ENCODE measurements at regions not wholly inside any gene's neighbourhood (a gene's known extent, or its start where the extent isn't known, plus 50 kb on each side); places are given as distances from the start of the nearest gene placed in this dataset.
A peak's percentile ranks its signal among the peaks of the same experiment; 100 is the strongest.

GRCh38 chr13:79267560-79267959 is 138.5 kb downstream of the RBM26 start:
- no peak for ATAC-seq (ENCODE audit: low read depth)
- H3K9me3 ChIP-seq (ENCODE audit: severe bottlenecking), result no peaks in the 10 kb centered on the region
- no peak overlapping the region for H3K27ac ChIP-seq (ENCODE audit: poor library complexity, severe bottlenecking)
- no peak for TF ChIP-seq CTCF (IDR thresholded peaks at IDR 0.05; ENCODE audit: poor library complexity, severe bottlenecking)
- no peaks in the 10 kb centered on the region for H3K27me3 ChIP-seq (ENCODE audit: insufficient read depth, poor library complexity, severe bottlenecking)
- no peak overlapping the region for H3K4me3 ChIP-seq (ENCODE audit: severe bottlenecking)
- no peak for DNase-seq (ENCODE audit: low spot score)
- H3K36me3 ChIP-seq (ENCODE audit: low read depth), result no peaks in the 10 kb centered on the region
- no peaks in the 10 kb centered on the region for H3K4me1 ChIP-seq (ENCODE audit: insufficient read depth, poor library complexity, severe bottlenecking)

DNA sequence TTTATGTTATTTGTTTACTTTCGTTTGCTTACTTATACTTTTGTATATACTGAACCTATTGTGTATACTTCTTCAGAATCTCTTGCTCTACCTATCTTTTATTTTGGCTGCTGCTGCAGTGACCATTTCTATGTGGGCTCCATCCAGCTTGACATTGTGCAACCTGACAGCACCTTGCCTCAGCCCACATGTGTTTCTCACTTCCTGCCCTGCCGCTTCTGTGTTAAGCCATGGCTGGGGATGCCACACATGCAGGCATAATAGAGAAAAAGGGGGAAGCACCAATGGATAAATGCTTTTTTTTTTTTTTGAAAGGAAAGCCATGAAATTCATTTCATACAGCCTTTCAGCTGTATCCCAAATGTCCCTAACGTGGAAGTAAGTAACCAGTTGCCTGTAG is 147.6 kb downstream of the RBM26 start:
- H3K4me1 ChIP-seq (ENCODE audit: insufficient read depth, poor library complexity, severe bottlenecking), result no peaks in the 10 kb centered on the region
- no peaks in the 10 kb centered on the region for H3K27me3 ChIP-seq (ENCODE audit: insufficient read depth, poor library complexity, severe bottlenecking)
- no peak overlapping the region for H3K27ac ChIP-seq (ENCODE audit: poor library complexity, severe bottlenecking)
- H3K4me3 ChIP-seq (ENCODE audit: severe bottlenecking), result no peak overlapping the region
- no peaks in the 10 kb centered on the region for H3K9me3 ChIP-seq (ENCODE audit: severe bottlenecking)
- no peak for TF ChIP-seq CTCF (IDR thresholded peaks at IDR 0.05; ENCODE audit: poor library complexity, severe bottlenecking)
- DNase-seq (ENCODE audit: low spot score) (no peak), ATAC-seq (ENCODE audit: low read depth) (no peak)
- H3K36me3 ChIP-seq (ENCODE audit: low read depth), result no peaks in the 10 kb centered on the region

GRCh38 chr13:79246578-79246949 is 159.5 kb downstream of the RBM26 start:
- Histone ChIP-seq H3K4me1 (ENCODE audit: insufficient read depth, poor library complexity, severe bottlenecking) (no peaks in the 10 kb centered on the region), H3K9me3 (ENCODE audit: severe bottlenecking) (no peaks in the 10 kb centered on the region), H3K27ac (ENCODE audit: poor library complexity, severe bottlenecking) (no peak overlapping the region), H3K27me3 (ENCODE audit: insufficient read depth, poor library complexity, severe bottlenecking) (no peaks in the 10 kb centered on the region), H3K36me3 (ENCODE audit: low read depth) (no peaks in the 10 kb centered on the region), H3K4me3 (ENCODE audit: severe bottlenecking) (no peak overlapping the region)
- no peak for ATAC-seq (ENCODE audit: low read depth)
- no peak for DNase-seq (ENCODE audit: low spot score)
- TF ChIP-seq CTCF (IDR thresholded peaks at IDR 0.05; ENCODE audit: poor library complexity, severe bottlenecking), result peak; percentile 31

DNA sequence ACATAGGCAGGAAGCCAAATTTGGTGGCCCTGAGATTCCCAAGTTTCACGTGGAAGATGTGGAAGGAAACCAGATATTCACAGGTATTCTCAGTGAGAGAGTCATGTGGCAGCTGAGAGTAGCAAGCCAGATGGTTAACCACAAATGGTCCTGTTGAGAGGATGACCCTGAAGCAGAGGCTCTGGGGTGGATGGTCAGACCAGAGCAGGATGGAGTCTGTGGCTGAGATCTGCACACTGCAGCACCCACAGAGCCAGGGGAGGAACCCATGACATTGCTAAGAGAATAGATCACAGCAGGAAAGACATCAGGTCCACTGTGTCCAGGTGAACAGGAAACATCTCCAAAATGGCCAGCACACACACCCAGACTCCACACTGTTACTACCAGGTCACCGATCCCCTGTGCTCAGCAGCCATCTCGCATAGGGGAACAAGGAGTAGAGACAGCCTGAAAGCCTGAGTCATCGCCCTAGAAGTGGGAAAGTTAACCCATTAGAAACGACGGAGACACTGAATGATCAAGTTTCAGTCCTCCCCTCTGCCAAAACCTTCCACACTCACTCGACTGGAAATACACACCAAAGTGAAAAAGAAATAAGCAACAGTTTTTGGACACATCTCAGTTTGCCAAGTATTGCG is 160.0 kb downstream of the RBM26 start:
- Histone ChIP-seq H3K9me3 (ENCODE audit: severe bottlenecking) (no peaks in the 10 kb centered on the region), H3K4me1 (ENCODE audit: insufficient read depth, poor library complexity, severe bottlenecking) (no peaks in the 10 kb centered on the region), H3K27ac (ENCODE audit: poor library complexity, severe bottlenecking) (no peak overlapping the region), H3K36me3 (ENCODE audit: low read depth) (no peaks in the 10 kb centered on the region), H3K4me3 (ENCODE audit: severe bottlenecking) (no peak overlapping the region), H3K27me3 (ENCODE audit: insufficient read depth, poor library complexity, severe bottlenecking) (no peaks in the 10 kb centered on the region)
- no peak for TF ChIP-seq CTCF (IDR thresholded peaks at IDR 0.05; ENCODE audit: poor library complexity, severe bottlenecking)
- ATAC-seq (ENCODE audit: low read depth), result no peak
- no peak for DNase-seq (ENCODE audit: low spot score)

DNA sequence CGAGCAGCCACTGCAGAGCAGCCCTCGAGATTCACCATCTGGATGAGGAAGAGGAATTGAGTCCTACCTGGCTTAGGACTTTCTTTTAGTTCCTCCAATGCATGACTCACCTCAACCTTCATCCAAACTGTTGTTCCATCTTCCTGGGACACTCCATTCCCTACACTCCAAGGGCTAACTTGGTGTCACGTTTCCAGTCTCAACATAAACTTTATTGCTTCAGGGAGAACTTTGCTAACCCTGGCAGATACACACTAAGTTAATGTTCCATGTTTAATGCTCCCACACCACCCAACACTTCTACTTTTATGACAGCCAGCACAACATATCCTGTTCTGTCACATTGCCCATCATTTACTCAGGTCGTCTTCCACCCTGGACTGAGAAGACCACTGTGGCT is 164.4 kb downstream of the RBM26 start:
- Histone ChIP-seq H3K4me3 (ENCODE audit: severe bottlenecking) (no peak overlapping the region), H3K27me3 (ENCODE audit: insufficient read depth, poor library complexity, severe bottlenecking) (no peaks in the 10 kb centered on the region), H3K27ac (ENCODE audit: poor library complexity, severe bottlenecking) (no peak overlapping the region), H3K36me3 (ENCODE audit: low read depth) (no peaks in the 10 kb centered on the region), H3K9me3 (ENCODE audit: severe bottlenecking) (no peaks in the 10 kb centered on the region), H3K4me1 (ENCODE audit: insufficient read depth, poor library complexity, severe bottlenecking) (no peaks in the 10 kb centered on the region)
- DNase-seq (ENCODE audit: low spot score) (no peak), ATAC-seq (ENCODE audit: low read depth) (no peak)
- no peak for TF ChIP-seq CTCF (IDR thresholded peaks at IDR 0.05; ENCODE audit: poor library complexity, severe bottlenecking)

All from RWPE2 (cell line).